Lower lobe of right lung (tissue), 2 donors: ENCODE measurements at regions not wholly inside any gene's neighbourhood (a gene's known extent, or its start where the extent isn't known, plus 50 kb on each side); places are given as distances from the start of the nearest gene placed in this dataset.

Experiments used
- ATAC-seq, 2 donors: fragments of 200-7000 bp; cut with Tn5 transposase; one replicate each; pipeline ENCODE4 v1.9.1; 2020 to 2022; ENCODE audit warnings: mild to moderate bottlenecking in 2 of 2, moderate library complexity in 2 of 2
- DNase-seq: peaks from one replicate; pipeline ENCODE4 v3.0.0-alpha.2; 2020
- H3K27ac ChIP-seq: fragments of 200-600 bp; one replicate; pipeline ENCODE4 v1.8.0; 2022
- H3K27me3 ChIP-seq: fragments of 200-600 bp; one replicate; pipeline ENCODE4 v1.8.0; 2022; ENCODE audit warnings: low read depth
- H3K36me3 ChIP-seq: fragments of 200-600 bp; one replicate; pipeline ENCODE4 v1.8.0; 2022; ENCODE audit warnings: mild to moderate bottlenecking
- H3K4me1 ChIP-seq: fragments of 200-600 bp; one replicate; pipeline ENCODE4 v1.8.0; 2022
- H3K4me3 ChIP-seq: fragments of 200-600 bp; one replicate; pipeline ENCODE4 v1.8.0; 2022; ENCODE audit warnings: mild to moderate bottlenecking
- H3K9me3 ChIP-seq: fragments of 200-600 bp; one replicate; pipeline ENCODE4 v1.8.0; 2022
- intact Hi-C: fragments of 100-400 bp; cut with DNase I; formaldehyde crosslinking; loops from one replicate; pipeline ENCODE4 v1.11.0; 2022
- TF ChIP-seq, protein P1 (sequence below): fragments of 200-600 bp; IDR thresholded peaks from one replicate; pipeline ENCODE4 v1.8.0; 2022; ENCODE audit warnings: antibody characterized with exemption, mild to moderate bottlenecking
- donor health status: DM: no; HTN: yes; CAD: no; lungs with severe emphysema.

GRCh38 chr2:114083717-114084387 is 194.0 kb downstream of the ACTR3 start:
- no peak for DNase-seq

GRCh38 chr2:114085238-114085637 is 195.3 kb downstream of the ACTR3 start:
- ATAC-seq (no peak), DNase-seq (no peak)
- Histone ChIP-seq H3K4me3 (no peak overlapping the region), H3K4me1 (no peaks in the 10 kb centered on the region), H3K9me3 (peaks cover 3% of the 10 kb centered on the region), H3K27ac (no peak overlapping the region), H3K36me3 (no peaks in the 10 kb centered on the region), H3K27me3 (no peaks in the 10 kb centered on the region)
- TF ChIP-seq, protein P1, sequence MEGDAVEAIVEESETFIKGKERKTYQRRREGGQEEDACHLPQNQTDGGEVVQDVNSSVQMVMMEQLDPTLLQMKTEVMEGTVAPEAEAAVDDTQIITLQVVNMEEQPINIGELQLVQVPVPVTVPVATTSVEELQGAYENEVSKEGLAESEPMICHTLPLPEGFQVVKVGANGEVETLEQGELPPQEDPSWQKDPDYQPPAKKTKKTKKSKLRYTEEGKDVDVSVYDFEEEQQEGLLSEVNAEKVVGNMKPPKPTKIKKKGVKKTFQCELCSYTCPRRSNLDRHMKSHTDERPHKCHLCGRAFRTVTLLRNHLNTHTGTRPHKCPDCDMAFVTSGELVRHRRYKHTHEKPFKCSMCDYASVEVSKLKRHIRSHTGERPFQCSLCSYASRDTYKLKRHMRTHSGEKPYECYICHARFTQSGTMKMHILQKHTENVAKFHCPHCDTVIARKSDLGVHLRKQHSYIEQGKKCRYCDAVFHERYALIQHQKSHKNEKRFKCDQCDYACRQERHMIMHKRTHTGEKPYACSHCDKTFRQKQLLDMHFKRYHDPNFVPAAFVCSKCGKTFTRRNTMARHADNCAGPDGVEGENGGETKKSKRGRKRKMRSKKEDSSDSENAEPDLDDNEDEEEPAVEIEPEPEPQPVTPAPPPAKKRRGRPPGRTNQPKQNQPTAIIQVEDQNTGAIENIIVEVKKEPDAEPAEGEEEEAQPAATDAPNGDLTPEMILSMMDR: no peak
- intact Hi-C loops: no loop called here

More at GRCh38 chr2:114083717-114084387, 194.0 kb downstream of the ACTR3 start:
- H3K4me1 ChIP-seq: no peaks in the 10 kb centered on the region
- no peak for ATAC-seq
- TF ChIP-seq, protein P1: no peak
- no peaks in the 10 kb centered on the region for H3K36me3 ChIP-seq
- no peaks in the 10 kb centered on the region for H3K27me3 ChIP-seq
- peaks cover 3% of the 10 kb centered on the region for H3K9me3 ChIP-seq
- H3K4me3 ChIP-seq: no peak overlapping the region
- intact Hi-C loops: no loop called here
- no peak overlapping the region for H3K27ac ChIP-seq

DNA sequence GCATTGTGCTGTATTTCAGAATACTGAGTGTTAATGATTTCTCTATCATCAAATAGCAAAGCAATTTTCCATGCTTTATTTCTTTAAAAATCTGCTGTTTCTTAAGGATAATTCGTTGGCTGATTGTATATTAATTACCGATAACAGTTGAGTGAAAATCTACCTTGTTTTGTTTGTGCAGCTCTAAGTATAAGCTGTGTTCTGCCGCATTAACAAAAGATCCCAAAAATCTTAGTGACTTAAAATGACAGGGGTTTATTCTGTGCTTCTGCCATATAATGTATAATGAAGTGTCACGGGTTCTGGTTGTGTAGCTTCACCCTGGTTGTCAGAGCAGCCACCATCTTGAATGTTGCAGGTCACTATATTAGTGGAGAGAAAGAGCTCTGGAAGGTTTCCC is 196.1 kb downstream of the ACTR3 start:
- Histone ChIP-seq H3K4me1 (no peaks in the 10 kb centered on the region), H3K27me3 (no peaks in the 10 kb centered on the region), H3K36me3 (no peaks in the 10 kb centered on the region), H3K27ac (no peak overlapping the region), H3K4me3 (no peak overlapping the region), H3K9me3 (peaks cover 3% of the 10 kb centered on the region)
- ATAC-seq (no peak), DNase-seq (no peak)
- intact Hi-C loops: no loop called here
- TF ChIP-seq, protein P1: no peak

DNA sequence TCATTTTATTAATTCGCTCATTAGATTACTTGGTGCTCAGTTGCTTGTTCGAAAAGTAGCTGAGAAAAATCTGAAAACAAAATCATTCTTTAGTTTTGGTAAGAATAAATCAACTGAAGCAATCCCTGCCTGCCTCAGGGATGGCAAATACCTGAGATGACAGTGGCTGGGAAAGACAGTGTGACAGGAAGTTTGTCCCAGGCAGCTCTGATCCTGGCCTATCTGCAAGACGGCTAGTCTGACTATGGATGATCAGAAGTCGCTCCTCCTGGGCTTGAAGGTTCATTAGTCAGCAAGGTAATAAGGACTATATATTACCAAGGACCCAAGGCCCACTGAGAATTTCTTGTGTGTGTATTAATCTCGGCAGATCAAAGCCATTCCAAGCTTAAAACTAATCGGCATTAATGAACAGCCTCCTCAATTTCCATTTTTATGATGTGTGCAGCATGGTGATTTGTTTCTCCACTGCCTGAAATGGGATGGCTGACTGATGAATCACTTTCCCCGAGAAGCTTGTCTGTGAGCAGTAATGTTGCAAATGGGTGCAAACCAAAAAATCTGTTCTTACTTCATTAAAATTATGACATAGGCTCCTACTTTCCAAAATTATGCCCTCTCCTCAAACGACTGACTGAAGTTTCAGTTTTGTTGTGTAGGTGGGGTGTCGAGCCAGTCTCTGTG is 199.9 kb downstream of the ACTR3 start:
- TF ChIP-seq, protein P1: no peak
- no peaks in the 10 kb centered on the region for H3K27me3 ChIP-seq
- H3K4me3 ChIP-seq: no peak overlapping the region
- ATAC-seq: no peak
- H3K9me3 ChIP-seq: no peaks in the 10 kb centered on the region
- intact Hi-C loops: no loop called here
- no peak for DNase-seq
- no peaks in the 10 kb centered on the region for H3K36me3 ChIP-seq
- H3K4me1 ChIP-seq: no peaks in the 10 kb centered on the region
- H3K27ac ChIP-seq: no peak overlapping the region

DNA sequence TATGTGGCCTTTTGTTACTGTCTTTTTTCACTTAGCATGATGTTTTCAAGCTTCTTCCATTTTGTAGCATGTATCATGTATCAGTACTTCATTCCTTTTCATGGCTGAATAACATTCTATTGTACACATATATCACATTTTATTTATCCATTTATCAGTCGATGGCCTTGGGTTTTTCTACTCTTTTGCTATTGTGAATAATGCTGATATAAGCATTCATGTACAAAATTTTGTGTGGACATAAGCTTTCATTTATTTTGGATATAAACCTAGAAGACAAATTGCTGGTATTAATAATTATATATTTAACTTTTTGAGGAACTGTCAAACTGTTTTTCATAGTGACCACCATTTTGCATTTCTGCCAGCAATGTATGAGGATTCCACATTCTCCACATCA is 201.1 kb downstream of the ACTR3 start:
- intact Hi-C loops: no loop called here
- Histone ChIP-seq H3K27ac (no peak overlapping the region), H3K4me3 (no peak overlapping the region), H3K27me3 (no peaks in the 10 kb centered on the region), H3K4me1 (no peaks in the 10 kb centered on the region), H3K36me3 (no peaks in the 10 kb centered on the region), H3K9me3 (peaks cover 8% of the 10 kb centered on the region)
- TF ChIP-seq, protein P1: no peak
- no peak for DNase-seq
- no peak for ATAC-seq
